M059J (cell line): ENCODE measurements at regions not wholly inside any gene's neighbourhood (a gene's known extent, or its start where the extent isn't known, plus 50 kb on each side); places are given as distances from the start of the nearest gene placed in this dataset.

Experiments
- DNase-seq: peaks from one replicate; pipeline ENCODE4 v3.0.0-alpha.2; 2012; ENCODE audit warnings: low read depth

DNA sequence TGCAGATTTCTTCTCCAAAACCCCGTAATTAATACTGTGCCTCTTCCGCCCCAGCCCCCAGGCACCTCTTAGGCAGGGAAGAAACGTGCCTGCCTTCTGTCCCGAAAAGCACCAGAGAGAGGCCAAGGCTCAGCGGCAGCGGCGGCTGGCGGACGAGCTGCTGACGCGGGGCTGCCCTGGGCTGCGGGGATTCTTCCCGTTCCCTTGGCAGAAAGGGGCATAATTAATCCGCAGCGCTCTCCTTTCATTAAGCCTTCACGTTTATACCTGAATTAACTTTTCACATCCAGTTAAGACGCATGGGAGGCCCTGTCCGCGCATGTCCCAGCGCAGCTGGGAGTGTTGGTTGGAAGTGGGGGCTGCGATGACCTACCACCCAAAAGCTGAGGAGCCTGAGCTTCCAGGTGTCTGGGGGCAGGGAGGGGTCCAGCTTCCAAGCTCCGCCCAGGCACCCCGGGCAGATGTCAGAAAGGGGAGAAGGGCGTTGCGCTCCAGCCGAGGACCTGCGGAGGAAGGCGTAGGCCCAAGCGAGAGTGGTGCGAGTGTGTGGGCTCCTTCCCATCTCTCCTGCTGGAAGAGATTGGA lies 167.4 kb upstream of the LRFN2 start:
- no peak for DNase-seq

DNA sequence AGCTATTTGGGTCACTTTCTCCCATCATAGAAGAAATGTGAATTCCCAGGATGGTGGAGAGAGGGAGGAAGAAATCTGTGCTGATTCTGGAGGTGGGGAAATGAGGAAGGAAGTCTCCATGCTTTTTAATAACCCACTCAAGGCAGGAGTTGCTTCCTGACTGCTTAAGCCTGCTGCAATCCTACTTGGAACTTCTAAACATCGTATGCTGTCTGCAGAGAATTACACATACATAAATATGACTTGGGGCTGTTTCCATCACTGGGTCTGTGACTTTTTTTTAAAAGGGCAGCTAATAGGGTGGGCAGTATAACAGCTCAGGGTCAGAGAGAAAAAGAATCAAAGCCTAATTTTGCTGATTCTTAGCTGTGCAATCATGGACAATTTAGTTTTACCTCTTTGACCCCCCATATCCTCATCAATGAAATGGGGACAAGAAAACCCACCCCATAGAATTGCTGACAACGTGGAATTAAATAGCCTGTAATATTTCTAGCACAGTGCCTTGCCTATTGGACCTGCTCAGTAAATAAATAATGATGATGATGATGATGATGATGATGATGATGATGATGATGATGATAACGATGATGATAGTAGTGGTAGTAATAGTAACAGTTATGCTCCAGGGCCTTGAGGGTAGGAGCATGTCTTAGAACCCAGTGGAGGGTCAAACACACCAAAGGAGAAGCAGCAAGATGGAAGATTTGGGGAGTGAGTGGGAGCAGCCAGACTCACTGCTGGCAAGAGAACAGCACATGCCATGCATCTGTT lies 166.7 kb upstream of the LRFN2 start:
- DNase-seq, result no peak

DNA sequence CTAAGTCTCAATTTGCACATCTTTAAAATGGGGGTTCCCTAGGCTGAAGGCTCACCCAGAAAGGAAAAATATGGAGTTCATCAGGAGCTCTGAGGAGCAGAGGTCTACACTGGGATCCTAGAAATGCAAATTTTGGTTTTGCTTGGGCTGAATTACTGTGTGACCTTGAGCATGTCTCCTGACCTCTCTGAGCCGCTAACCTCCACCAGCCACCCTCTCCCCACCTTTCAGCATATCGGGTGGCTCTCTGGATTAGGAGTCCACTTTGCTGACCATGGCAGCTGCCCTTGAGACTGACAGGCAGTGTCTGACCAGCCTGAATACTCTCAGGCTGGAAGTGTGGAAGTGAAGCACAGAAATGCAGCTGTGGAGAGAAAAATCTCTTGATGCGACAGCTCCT lies 165.9 kb upstream of the LRFN2 start:
- DNase-seq, result no peak

DNA sequence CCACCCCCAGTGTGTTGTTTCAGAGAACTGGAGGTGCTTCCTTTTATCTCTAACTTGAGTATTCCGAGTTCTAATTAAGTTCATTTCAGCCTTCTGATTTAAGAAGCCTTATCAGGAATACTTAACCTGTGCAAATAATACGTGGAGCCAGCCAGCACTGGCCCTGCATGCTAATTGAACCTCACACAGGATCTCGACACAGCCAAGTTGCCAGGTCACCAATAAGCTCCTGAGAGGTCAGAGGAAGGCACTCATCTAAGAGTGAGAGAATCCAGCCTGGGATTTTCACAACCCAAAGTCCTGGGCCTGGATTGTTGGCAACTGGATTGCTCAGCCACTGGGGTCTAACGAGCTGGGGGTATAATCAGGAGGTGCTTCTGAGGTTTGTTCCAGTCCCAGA lies 157.7 kb upstream of the LRFN2 start:
- DNase-seq, result no peak

DNA sequence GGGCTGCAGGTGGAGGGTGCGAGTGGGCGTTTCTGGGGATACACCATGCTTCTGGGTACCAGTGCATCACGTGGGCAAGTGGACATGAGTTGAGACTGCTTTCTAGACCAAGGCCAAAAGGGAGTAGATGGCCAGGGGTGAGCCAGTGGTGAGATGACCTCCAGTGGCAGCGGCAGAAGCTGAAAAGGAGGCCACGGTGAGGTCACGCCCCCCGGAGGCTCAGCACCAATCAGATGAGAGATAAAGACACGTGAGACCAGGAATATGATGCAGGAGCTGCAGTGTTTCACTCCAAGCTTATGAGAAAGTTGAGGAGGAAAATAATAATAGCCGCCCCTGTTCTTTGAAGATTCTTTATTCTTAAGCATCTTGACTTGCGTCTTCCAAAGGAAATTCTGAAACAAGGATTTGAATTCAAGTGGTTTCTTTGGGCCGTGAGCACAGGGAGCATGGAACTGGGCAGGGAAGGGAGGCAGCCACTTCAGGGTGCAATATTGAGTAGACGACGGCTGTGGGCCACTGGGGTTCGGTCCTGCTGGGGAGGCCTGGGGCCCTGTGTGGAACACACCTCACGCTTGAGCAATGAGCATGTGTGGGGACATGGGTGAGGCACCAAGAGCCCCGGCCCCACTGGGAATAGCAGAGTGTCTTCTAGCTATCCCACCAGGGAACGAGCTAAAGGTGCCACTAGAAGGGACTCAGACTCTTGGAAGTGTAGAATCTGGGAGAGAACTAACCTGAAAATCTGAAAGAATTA lies 156.7 kb upstream of the LRFN2 start:
- DNase-seq, result no peak

DNA sequence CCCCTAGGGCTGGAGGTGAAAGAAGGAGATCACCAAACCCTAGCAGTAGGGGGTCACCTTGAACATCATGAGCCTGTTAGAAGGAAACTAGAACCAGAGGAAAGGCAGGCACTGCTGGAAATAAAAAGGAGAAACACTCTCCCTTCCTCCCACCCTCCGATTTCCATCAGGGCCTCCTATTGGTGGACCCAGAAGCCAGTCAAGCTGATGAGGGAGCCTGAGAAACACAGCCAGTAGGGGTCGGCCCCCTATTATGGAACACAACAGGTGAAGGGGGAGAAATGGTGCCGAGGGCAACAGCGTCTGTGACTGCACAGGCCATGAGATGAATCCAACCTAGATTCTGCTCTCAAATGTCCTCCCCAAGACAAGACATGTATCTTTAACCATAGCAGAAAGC lies 156.1 kb upstream of the LRFN2 start:
- no peak for DNase-seq

DNA sequence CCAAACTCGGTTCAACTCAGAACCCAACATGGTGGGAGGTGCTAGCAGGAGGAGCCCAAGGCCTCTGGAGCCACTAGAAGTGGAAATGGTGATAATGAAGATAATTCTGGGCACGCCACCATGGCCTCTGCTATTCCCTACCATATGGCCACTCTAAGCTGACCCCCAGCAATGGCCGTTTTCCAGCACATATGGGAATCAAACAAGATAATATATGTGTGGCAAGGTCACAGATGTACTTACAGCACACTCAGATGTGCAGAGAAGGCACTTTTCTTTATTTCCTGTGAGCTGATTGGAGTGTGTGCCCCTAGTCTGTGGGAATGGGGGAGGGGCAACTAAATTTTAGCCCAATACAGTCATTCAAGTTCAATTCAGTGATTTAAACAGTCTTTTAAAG lies 153.4 kb upstream of the LRFN2 start:
- no peak for DNase-seq

DNA sequence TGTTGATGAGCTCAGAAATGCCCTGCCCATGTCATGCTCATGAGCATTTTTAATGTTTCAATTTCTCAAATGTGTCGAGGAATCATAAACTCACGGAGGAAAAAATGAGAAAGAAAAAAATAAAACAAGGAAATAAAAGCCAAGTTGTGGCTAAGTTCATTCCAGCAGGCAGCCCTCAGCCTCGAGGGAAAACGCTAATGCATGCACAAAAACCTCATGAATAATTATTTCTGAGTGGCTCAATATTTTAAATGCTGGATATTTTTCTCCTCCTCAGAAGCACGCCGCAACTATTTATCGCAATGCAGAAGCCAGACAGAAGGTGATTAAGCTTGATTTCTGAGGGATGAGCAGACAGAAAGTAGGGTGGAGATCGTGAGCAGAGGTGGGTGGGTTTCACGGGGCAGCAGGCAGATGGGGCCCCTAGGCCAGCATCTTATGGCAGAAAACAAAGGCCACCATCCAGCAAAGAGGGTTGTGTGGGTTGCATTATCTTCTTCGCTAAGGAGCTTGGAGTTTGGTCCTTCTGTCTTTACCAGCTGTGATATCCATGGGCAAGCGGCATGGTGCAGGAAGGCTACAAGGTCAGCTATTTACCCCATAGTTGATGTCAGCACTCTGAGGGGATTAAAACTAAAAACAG lies 151.5 kb upstream of the LRFN2 start:
- no peak for DNase-seq

DNA sequence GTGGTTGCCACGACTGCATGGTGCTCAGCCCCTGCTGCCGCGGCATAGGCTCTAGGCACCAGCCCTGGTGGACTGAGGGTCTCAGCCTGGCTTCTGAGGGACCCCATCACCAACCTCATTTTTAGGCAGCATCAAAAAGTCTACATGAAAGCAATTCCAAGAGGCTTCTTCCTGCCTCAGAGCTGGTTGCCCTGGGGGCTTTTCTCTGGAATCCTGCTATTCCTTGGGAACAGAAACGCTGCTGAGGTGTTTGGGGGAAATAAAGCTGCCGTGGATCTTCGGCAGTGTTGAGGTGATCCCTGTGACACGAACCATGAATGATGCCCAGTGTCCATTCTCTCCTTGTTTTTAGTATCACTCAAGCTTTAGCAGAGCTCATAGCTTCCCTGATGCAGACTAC lies 148.4 kb upstream of the LRFN2 start:
- no peak for DNase-seq

DNA sequence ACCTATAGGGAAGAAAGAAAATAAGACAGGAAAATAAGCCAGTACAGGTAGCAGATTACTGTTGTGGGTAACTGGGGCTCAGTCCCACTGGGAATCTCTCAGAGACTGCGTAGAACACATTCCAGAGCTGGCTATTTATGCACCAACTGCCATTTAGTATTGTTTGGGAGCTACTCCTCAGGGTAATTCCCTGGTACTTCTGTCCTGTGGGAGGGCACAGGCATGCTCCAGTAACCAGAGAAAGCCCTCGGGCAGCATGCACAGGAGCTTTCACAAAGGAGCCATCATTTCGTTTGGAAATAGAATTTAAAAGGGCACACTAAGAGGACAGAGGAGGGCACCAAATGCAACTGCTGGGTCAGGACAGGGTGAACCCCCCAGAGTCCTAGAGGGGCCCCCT lies 148.0 kb upstream of the LRFN2 start:
- DNase-seq, result peak; percentile 51

DNA sequence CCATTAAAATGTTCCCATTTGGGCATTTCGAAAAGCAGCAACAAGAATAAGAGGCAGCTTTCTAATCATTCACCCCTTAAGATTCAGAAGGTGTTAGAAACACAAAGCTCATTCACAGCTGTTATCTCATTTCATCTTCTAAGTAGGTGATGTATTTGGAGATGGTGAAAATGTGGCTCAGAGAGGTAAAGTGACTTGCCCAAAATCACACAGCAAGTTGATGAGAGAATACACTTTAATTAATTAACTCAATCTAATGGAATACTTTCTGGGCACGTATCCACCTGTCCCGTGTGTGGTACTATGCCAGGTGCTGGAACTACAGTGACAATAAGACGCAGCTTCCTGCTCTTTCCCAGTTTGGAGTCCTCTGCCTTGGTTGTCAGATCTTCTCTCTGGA lies 147.4 kb upstream of the LRFN2 start:
- DNase-seq, result no peak

DNA sequence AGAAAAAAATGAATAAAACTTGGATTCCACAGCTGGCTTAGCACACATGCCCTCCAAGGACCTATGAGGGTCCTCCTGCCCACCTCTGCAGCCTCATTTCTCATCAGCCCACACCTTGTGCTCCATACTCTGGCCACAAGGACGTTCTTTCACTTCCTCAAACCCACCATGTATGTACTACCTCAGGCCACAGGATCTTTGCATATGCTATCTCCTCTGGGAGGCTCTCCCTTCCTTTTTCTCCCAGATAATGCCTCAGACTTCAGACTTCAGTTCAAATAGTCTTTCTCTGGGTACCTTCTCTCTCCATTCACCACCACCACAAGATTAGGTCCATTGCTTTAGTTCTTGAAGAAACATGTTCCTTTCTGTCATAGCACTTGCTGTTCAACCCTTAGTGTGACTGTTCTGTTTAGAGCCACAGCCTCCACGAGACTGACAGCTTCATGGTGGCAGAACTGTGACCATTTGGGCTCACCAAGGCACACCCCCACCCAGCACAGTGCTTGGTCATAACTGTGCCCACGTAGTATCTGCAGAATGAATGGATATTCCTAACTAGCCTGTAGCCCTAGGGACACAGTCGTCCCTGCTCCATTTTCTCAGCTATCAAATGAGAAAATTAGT lies 146.7 kb upstream of the LRFN2 start:
- DNase-seq, result no peak

DNA sequence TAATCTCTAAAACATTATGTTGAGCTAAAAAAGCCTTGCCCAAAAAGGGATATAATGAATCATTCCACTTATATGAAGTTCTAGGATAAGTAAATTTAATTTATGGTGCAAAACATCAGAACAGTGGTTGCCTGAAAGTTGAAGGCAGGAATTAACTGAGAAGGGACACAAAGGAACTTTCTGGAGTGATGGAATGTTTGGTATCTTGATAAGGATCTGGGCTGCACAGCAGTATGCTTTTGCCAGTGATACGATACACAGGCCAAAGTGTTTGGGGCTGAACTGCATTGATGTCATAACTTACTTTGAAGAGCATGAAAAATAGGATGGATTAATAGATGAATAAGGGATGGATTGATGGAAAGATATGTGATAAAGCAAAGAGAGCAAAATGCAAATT lies 146.1 kb upstream of the LRFN2 start:
- DNase-seq, result peak; percentile 38

DNA sequence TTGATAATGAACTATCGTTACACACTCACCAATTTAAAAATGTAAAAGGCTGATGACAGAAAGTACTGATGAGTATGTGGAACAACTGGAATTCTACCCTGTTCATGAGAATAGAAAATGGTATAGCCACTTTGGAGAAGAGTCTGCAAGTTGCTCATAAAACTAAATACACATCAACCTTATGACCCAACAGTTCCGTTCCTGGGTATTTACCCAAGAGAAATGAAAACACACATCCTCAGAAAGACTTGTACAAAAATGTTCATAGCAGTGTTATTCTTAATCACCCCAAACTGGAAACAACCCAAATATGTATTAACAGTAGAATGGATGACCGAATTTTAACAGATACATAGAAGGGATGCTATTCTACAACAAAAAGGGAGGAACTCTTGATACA lies 145.7 kb upstream of the LRFN2 start:
- DNase-seq, result no peak

DNA sequence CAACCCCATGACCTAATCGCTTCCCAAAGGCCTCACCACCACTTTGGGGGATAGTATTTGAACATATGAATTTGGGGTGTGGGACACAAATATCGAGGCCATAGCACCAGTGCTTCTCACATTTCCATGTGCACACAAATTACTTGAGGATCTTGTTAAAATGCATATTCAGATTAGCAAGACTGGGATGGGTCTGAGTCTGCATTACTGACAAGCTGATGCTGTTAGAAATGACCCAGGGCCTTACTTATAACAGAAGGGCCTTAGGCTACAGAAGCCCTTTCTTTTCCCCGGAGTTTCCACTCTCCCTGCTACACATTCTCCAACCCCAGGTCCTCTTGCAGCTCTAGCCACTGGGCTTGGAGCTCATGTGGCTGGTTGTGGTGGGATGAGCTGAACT lies 141.5 kb upstream of the LRFN2 start:
- no peak for DNase-seq

DNA sequence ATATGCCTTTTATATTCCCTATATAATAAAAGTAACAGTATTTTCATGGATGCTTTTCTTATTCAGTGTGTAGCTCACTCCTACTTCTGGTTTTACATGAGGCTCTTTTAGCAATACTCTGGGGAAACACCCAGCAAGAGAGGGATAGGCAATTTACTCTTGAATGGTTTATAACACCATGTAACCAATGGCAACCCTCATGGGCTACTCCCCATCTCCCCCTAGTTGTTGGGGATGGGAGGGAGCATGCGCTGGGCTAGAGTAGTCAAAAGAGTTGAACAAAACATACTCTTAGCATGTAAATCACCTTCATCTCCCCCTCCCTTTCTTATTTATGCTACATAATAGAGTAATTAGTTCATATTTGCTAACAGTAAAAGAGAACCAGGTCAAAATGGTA lies 140.1 kb upstream of the LRFN2 start:
- DNase-seq, result no peak

DNA sequence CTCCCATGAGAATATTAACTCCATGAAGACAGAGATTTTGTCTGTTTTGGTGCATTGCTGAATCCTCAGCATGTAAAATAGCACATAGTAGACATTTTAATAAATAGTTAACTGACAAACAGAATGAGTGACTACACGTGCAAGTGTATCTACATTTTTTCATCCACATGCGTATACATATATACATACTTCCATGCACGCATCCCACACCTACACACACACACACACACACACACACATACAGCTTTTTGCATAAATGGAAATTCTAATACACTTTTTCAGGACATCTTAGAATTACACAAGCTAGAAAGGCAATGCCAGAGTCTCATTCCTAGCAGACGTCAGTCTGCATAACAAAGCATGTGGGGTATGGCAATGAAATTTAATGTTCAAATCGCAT lies 139.7 kb upstream of the LRFN2 start:
- DNase-seq, result no peak

DNA sequence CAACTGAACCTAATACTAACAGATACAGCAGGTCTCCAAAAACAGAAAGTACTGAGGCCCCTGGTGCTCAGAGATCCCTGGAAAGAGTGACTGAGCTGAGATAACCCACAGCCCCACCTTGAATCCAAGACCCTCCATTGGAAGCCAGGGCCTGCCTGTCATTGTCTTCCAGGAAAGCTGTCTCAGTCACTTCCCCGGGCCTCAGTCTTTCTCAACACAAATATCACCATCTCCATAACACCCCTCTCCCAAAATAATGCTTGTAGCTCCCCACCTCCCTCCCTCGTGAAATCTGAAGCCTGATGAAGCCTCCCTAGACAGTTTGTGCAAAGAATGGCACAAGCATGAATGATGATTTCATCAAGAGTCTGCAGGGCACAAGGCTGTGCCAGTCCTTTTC lies 138.2 kb upstream of the LRFN2 start:
- DNase-seq, result no peak

DNA sequence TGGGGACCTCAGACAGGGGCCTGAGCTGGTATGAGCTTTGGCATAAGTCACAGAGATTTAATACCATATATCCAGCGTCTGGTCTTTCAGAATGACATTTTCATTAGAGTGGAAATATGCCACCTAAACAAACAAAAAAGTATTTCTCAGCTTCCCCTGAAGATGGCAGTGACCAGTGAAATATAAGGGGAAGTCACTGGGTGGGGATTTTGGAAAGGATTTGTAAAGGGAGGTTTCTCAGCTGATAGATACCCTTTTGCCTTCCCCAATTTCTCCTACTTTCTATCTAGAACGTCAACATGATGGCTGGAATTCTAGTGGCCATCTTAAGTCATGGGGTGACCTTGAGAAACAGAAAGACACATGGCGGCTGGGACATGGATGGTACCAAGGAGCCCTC lies 137.7 kb upstream of the LRFN2 start:
- DNase-seq, result no peak

DNA sequence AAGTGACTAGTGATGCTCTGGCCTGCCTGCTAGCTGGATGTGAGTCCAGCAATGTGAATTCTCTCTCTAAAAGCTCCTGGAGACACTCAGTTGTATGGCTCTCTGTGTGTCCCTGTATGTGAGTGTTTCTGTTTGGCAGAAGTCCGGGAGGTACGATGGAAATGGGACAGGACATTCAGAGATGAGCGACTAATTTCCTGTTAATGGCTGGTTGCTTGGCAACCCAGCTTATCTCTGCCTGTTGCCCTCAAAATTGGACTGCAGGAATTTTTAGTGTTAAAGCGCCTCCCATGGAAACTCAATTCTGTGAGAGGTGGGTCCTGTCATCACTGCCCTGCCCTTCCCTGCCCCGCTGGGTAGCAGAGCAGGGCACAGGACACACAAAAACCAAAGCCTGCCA lies 136.8 kb upstream of the LRFN2 start:
- DNase-seq, result peak; percentile 73

DNA sequence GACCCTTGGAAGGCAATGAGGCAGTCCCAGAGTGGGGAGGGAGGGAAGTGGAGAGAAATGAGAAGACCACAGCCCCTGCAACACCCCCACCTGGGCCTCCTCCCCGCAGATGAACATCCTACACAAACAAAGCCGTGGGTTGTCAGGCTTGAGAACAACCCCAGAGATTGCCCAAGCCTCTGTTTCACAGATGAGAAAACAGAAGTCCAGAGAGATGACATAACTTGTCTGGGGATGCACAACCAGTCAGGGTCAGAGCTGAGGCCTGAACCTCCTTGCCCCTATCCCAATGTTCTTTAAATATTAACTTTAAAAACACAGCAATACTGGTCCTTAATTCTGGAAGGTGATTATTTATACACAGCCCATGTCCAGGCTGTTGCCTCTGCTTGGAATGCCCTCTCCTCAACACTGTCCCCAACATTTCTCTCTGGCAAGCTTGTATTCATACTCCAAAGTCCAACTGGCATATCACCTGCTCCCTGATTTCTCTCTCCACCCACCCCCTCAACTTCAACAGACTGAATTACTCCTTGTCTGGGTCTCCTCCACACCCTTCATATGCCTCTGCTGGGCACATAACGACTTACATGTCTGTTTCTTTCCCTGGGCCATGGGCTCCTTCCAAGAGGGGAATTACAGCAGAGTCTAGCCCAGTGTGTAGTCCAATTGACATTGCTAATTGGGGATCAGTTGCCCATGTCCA lies 135.5 kb upstream of the LRFN2 start:
- DNase-seq, result no peak

DNA sequence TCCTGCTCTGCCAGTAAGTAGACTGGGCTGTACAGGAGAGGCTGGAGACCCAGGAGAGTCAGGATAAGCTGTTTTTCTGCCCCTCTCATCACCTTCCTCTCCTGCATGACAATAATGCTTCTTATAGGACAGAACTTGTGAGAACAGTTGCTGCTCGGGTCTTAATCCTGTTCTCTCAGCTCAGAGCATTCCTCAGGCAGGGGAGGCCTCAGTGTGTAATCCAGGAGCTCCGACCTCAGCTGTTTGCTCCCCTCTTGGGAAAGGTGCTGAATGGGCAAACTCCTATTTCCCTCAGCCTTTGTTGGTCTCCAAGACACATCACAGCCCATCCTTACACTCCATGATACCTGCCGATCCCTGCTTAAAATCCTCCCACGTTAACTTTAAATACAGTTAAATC lies 134.9 kb upstream of the LRFN2 start:
- no peak for DNase-seq
